Gastroesophageal sphincter (tissue), 3 donors: ENCODE measurements at regions not wholly inside any gene's neighbourhood (a gene's known extent, or its start where the extent isn't known, plus 50 kb on each side); places are given as distances from the start of the nearest gene placed in this dataset.

Experiments used
- EP300 ChIP-seq: sonication (generic); formaldehyde crosslinking; IDR thresholded peaks from one replicate; pipeline ENCODE4 v1.6.1; 2017; ENCODE audit warnings: antibody characterized with exemption, mild to moderate bottlenecking
- POLR2A ChIP-seq, 2 donors: fragments of 450-650 bp; IDR thresholded peaks; one replicate each; pipeline ENCODE4 v1.6.1; 2017; ENCODE audit warnings: antibody characterized with exemption in 2 of 2, mild to moderate bottlenecking in 2 of 2, moderate library complexity in 1 of 2
- POLR2AphosphoS5 ChIP-seq: sonication (generic); formaldehyde crosslinking; IDR thresholded peaks from one replicate; pipeline ENCODE4 v1.6.1; 2017; ENCODE audit warnings: antibody characterized with exemption
- TF ChIP-seq, protein P1 (sequence below), 4 experiments: fragments of 200-600 bp in 2 of 4; fragments of 450-650 bp in 2 of 4; sonication (generic) in 1 of 4; IDR thresholded peaks; one replicate each; pipeline ENCODE4 v1.5.1; 2017 to 2019; ENCODE audit warnings: antibody characterized with exemption in 4 of 4, mild to moderate bottlenecking in 2 of 4, moderate library complexity in 2 of 4

DNA sequence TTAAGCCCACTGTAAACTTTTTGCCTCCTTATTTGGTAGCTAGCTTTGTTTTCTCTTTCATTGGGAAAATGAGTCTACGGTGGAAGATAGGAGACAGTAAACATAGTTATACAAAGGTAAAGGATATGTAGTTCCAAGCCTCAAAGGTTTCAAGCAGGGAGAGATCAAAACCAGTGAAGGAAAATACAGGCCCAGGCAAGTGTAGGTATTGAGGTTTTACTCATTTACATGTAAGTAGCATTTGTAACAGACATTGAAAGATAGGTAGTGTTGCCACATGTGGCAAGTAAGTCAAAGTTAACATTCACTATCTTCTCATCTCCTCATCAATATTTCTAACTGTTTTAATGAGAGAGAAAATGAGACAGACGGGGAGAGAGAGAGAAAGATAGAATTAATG, 136.5 kb downstream of the RTL3 start:
- TF ChIP-seq, protein P1, sequence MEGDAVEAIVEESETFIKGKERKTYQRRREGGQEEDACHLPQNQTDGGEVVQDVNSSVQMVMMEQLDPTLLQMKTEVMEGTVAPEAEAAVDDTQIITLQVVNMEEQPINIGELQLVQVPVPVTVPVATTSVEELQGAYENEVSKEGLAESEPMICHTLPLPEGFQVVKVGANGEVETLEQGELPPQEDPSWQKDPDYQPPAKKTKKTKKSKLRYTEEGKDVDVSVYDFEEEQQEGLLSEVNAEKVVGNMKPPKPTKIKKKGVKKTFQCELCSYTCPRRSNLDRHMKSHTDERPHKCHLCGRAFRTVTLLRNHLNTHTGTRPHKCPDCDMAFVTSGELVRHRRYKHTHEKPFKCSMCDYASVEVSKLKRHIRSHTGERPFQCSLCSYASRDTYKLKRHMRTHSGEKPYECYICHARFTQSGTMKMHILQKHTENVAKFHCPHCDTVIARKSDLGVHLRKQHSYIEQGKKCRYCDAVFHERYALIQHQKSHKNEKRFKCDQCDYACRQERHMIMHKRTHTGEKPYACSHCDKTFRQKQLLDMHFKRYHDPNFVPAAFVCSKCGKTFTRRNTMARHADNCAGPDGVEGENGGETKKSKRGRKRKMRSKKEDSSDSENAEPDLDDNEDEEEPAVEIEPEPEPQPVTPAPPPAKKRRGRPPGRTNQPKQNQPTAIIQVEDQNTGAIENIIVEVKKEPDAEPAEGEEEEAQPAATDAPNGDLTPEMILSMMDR (IDR thresholded peaks at IDR 0.05): no peak
- TF ChIP-seq POLR2A (IDR thresholded peaks at IDR 0.05): no peak
- TF ChIP-seq EP300: no peak
- TF ChIP-seq POLR2AphosphoS5: no peak
